GM18909 (cell line): ENCODE measurements at regions not wholly inside any gene's neighbourhood (a gene's known extent, or its start where the extent isn't known, plus 50 kb on each side); places are given as distances from the start of the nearest gene placed in this dataset.

ENCODE experiments used
- ATAC-seq: cut with Tn5 transposase; IDR thresholded peaks from one replicate; pipeline ENCODE4 v1.9.1; 2021; ENCODE audit warnings: mild to moderate bottlenecking; ENCODE audit not compliant: unreplicated experiment, poor library complexity

- no peak for ATAC-seq
These were observed 547.3 kb downstream of the TAF11L14 start for GRCh38 chr5:18181575-18181974.

GRCh38 chr5:18195910-18196309, 561.6 kb downstream of the TAF11L14 start:
- ATAC-seq, result no peak

- no peak for ATAC-seq
These were observed 563.5 kb downstream of the TAF11L14 start for GRCh38 chr5:18197734-18198133.

GRCh38 chr5:18202164-18202563, 567.9 kb downstream of the TAF11L14 start:
- ATAC-seq, result no peak

- no peak for ATAC-seq
These were observed 569.0 kb downstream of the TAF11L14 start for GRCh38 chr5:18203296-18203695.

- no peak for ATAC-seq
These were observed 579.4 kb downstream of the TAF11L14 start for GRCh38 chr5:18213666-18214065.

GRCh38 chr5:18216016-18216415, 581.8 kb downstream of the TAF11L14 start:
- no peak for ATAC-seq

- no peak for ATAC-seq
These were observed 582.5 kb downstream of the TAF11L14 start for GRCh38 chr5:18216729-18217128.

- no peak for ATAC-seq
These were observed 585.0 kb downstream of the TAF11L14 start for GRCh38 chr5:18219241-18219640.

GRCh38 chr5:18220631-18221030, 586.4 kb downstream of the TAF11L14 start:
- no peak for ATAC-seq

- ATAC-seq, result no peak
These were observed 602.1 kb downstream of the TAF11L14 start for GRCh38 chr5:18236386-18236785.

- no peak for ATAC-seq
These were observed 604.1 kb downstream of the TAF11L14 start for GRCh38 chr5:18238321-18238720.

GRCh38 chr5:18240971-18241370, 606.7 kb downstream of the TAF11L14 start:
- no peak for ATAC-seq

- no peak for ATAC-seq
These were observed 609.6 kb downstream of the TAF11L14 start for GRCh38 chr5:18243846-18244245.

- ATAC-seq, result no peak
These were observed 610.0 kb downstream of the TAF11L14 start for GRCh38 chr5:18244309-18244708.

- ATAC-seq, result no peak
These were observed 618.3 kb downstream of the TAF11L14 start for GRCh38 chr5:18252559-18252958.

- no peak for ATAC-seq
These were observed 630.0 kb downstream of the TAF11L14 start for GRCh38 chr5:18264126-18264882.

- no peak for ATAC-seq
These were observed 636.5 kb downstream of the TAF11L14 start for GRCh38 chr5:18270635-18271338.

- no peak for ATAC-seq
These were observed 642.7 kb downstream of the TAF11L14 start for GRCh38 chr5:18276939-18277338.

- no peak for ATAC-seq
These were observed 647.8 kb downstream of the TAF11L14 start for GRCh38 chr5:18281947-18282581.

GRCh38 chr5:18285257-18285656, 651.0 kb downstream of the TAF11L14 start:
- no peak for ATAC-seq
